K562 (cell line): ENCODE measurements at regions not wholly inside any gene's neighbourhood (a gene's known extent, or its start where the extent isn't known, plus 50 kb on each side); places are given as distances from the start of the nearest gene placed in this dataset.

Source experiments
- ATAC-seq: fragments of 200-7000 bp; cut with Tn5 transposase; 3 replicates; pipeline ENCODE4 v1.9.1; 2020; ENCODE audit warnings: moderate library complexity
- BruUV-seq: library from RNA; stranded (reverse); fragments of 400-500 nt; replicated peaks from 2 replicates; lab custom pipeline; 2021; lab: Mats Ljungman, UMichigan
- CTCF ChIA-PET: fragments of 300-600 bp; formaldehyde crosslinking; extraction: SDS; loops from one replicate; lab custom pipeline; 2021; ENCODE audit warnings: low intra/inter-chr PET ratio; lab: Yijun Ruan, JAX
- POLR2A ChIA-PET: fragments of 300-600, 350-650 bp; sonication (Branson Sonifier 250); formaldehyde crosslinking; extraction: SDS; loops from one replicate; lab custom pipeline; 2021; ENCODE audit warnings: antibody characterized with exemption, inconsistent platforms; lab: Yijun Ruan, JAX
- DNase-seq, 4 experiments: peaks; one replicate each; pipeline versions ENCODE4 v3.0.0 to v3.0.0-alpha.2; 2011 to 2018; ENCODE audit warnings: low spot score in 3 of 4, mixed read lengths in 3 of 4; ENCODE audit errors: extremely low read depth in 1 of 4
- FAIRE-seq: peaks from 2 replicates; lab custom pipeline; 2011; peaks lifted over from hg19 to GRCh38; lab: Jason Lieb, UNC
- H2AFZ ChIP-seq: 2 replicates; pipeline ENCODE4 v1.6.0; 2011; ENCODE audit warnings: low read depth, low read length, control low read depth, inconsistent platforms
- H3K27ac ChIP-seq: fragments of 200-600 bp; 3 replicates; pipeline ENCODE4 v1.8.0; 2011; ENCODE audit warnings: low read depth, mild to moderate bottlenecking, control low read depth, inconsistent platforms, low read length, moderate library complexity, mixed read lengths; ENCODE audit errors: extremely low read depth
- H3K27me3 ChIP-seq, 2 experiments: fragments of 300-600 bp in 1 of 2; 2 replicates in 1 of 2; 3 replicates in 1 of 2; pipeline versions ENCODE4 v1.6.0 to v1.8.0; 2011; ENCODE audit warnings: inconsistent platforms in 2 of 2, low read length in 2 of 2, mild to moderate bottlenecking in 1 of 2, mixed read lengths in 1 of 2, moderate library complexity in 1 of 2; ENCODE audit not compliant: control insufficient read depth in 2 of 2, insufficient read depth in 2 of 2
- H3K36me3 ChIP-seq: fragments of 300-600 bp; 3 replicates; pipeline ENCODE4 v1.8.0; 2011; ENCODE audit warnings: mild to moderate bottlenecking, low read length, inconsistent platforms; ENCODE audit not compliant: control insufficient read depth, insufficient read depth
- H3K4me1 ChIP-seq, 2 experiments: fragments of 200-600 bp in 1 of 2; replicated peaks in 1 of 2; 2 replicates in 1 of 2; 3 replicates in 1 of 2; pipeline versions ENCODE4 v1.5.1 to v1.8.0; 2011; ENCODE audit warnings: inconsistent platforms in 2 of 2, low read length in 2 of 2, mild to moderate bottlenecking in 1 of 2, mixed read lengths in 1 of 2, moderate library complexity in 1 of 2; ENCODE audit not compliant: control insufficient read depth in 2 of 2, insufficient read depth in 2 of 2
- H3K4me2 ChIP-seq: 2 replicates; pipeline ENCODE4 v1.6.1; 2011; ENCODE audit warnings: low read length, control low read depth, inconsistent platforms, mixed read lengths; ENCODE audit not compliant: insufficient read depth
- H3K4me3 ChIP-seq: fragments of 200-600 bp; sonication (generic), shearing (Covaris generic); 2 replicates; pipeline ENCODE4 v1.5.1; 2016; ENCODE audit warnings: control low read depth, inconsistent platforms
- H3K79me2 ChIP-seq: fragments of 200-600 bp; 3 replicates; pipeline ENCODE4 v1.8.0; 2011; ENCODE audit warnings: low read length, inconsistent platforms; ENCODE audit not compliant: control insufficient read depth, insufficient read depth
- H3K9ac ChIP-seq, 2 experiments: 2 replicates each; pipeline versions ENCODE4 v1.6.0 to v1.6.1; 2011; ENCODE audit warnings: low read depth in 2 of 2, low read length in 2 of 2, control low read depth in 1 of 2, inconsistent platforms in 1 of 2, mild to moderate bottlenecking in 1 of 2, mixed read lengths in 1 of 2; ENCODE audit not compliant: insufficient read depth in 1 of 2
- H3K9me1 ChIP-seq: one replicate; pipeline ENCODE4 v1.6.0; 2011; ENCODE audit warnings: inconsistent platforms, mild to moderate bottlenecking, low read length, moderate library complexity; ENCODE audit not compliant: control insufficient read depth, insufficient read depth
- H3K9me3 ChIP-seq: replicated peaks from 2 replicates; pipeline ENCODE4 v1.5.1; 2011; ENCODE audit warnings: low read depth, low read length, inconsistent platforms; ENCODE audit not compliant: control insufficient read depth, insufficient read depth
- H4K20me1 ChIP-seq: replicated peaks from 2 replicates; pipeline ENCODE4 v1.6.1; 2011; ENCODE audit warnings: low read length, inconsistent platforms, mixed read lengths; ENCODE audit not compliant: control insufficient read depth, insufficient read depth
- BHLHE40 ChIP-seq: IDR thresholded peaks from 2 replicates; pipeline ENCODE4 v1.6.1; 2011; ENCODE audit warnings: low read length, improper control_type of control experiment
- FOS ChIP-seq: IDR thresholded peaks from 3 replicates; pipeline ENCODE4 v1.6.1; 2011; ENCODE audit not compliant: insufficient read length; ENCODE audit errors: extremely low read depth
- MAZ ChIP-seq, 2 experiments: fragments of 450-650 bp in 1 of 2; sonication (generic) in 1 of 2; formaldehyde crosslinking; IDR thresholded peaks in 1 of 2; conservative IDR thresholded peaks in 1 of 2; 2 replicates each; pipeline versions ENCODE4 v1.4.0 to v1.5.0; 2020; ENCODE audit warnings: mild to moderate bottlenecking in 1 of 2, missing genetic modification reagents in 1 of 2
- PHTF2 ChIP-seq: fragments of 250-450 bp; sonication (Bioruptor Pico); IDR thresholded peaks from 2 replicates; pipeline ENCODE4 v1.5.0; 2021; ENCODE audit warnings: mild to moderate bottlenecking
- POLR2H ChIP-seq: IDR thresholded peaks from 2 replicates; pipeline ENCODE4 v1.6.1; 2016; ENCODE audit warnings: missing genetic modification characterization, low read depth, mild to moderate bottlenecking, control low read depth, missing compliant biosample characterization, moderate library complexity
- PTRF ChIP-seq: fragments of 450-650 bp; IDR thresholded peaks from 2 replicates; pipeline ENCODE4 v1.6.1; 2016; ENCODE audit warnings: mild to moderate bottlenecking, missing genetic modification characterization, missing compliant biosample characterization
- RCOR1 ChIP-seq, 2 experiments: IDR thresholded peaks; 2 replicates each; pipeline ENCODE4 v1.6.1; 2012; ENCODE audit warnings: low read depth in 2 of 2, low read length in 2 of 2, borderline replicate concordance in 1 of 2, improper control_type of control experiment in 1 of 2
- SAP30 ChIP-seq: fragments of 200-600 bp; sonication (generic); IDR thresholded peaks from 2 replicates; pipeline ENCODE4 v1.6.1; 2012; ENCODE audit warnings: borderline replicate concordance, low read depth, mild to moderate bottlenecking, moderate library complexity, low read length, control low read depth, inconsistent platforms; ENCODE audit not compliant: insufficient read depth, poor library complexity, severe bottlenecking
- SIRT6 ChIP-seq: IDR thresholded peaks from one replicate; pipeline ENCODE4 v1.6.1; 2012; ENCODE audit warnings: low read depth, mild to moderate bottlenecking, control low read depth, inconsistent platforms, low read length, moderate library complexity
- TARDBP ChIP-seq: fragments of 450-650 bp; IDR thresholded peaks from 2 replicates; pipeline ENCODE4 v1.6.1; 2016
- TBL1XR1 ChIP-seq, 2 experiments: IDR thresholded peaks; 2 replicates each; pipeline ENCODE4 v1.6.1; 2012; ENCODE audit warnings: improper control_type of control experiment in 2 of 2, low read length in 2 of 2, mild to moderate bottlenecking in 1 of 2
- WGBS: fragments of 100-300 bp; shearing (Covaris generic); methylation state at CpG from one replicate; pipeline ENCODE4 v1.1.6; 2016; ENCODE audit warnings: low coverage, mixed read lengths; ENCODE audit not compliant: insufficient coverage; ENCODE audit errors: missing lambda C conversion rate; 5-methylcytosine and 5-hydroxymethylcytosine counted together
- in situ Hi-C: fragments of 300-500 bp; cut with MboI; formaldehyde crosslinking; loops from 4 replicates; pipeline ENCODE4 v1.15.0; 2018; ENCODE audit warnings: inconsistent platforms, mixed read lengths
- intact Hi-C: fragments of 100-400 bp; cut with micrococcal nuclease; formaldehyde crosslinking; loops from 2 replicates; pipeline ENCODE4 v1.14.2; 2022

GRCh38 chr7:45343746-45344145, 186.2 kb downstream of the RAMP3 start:
- POLR2A ChIA-PET, result no interaction called here
- no peak overlapping the region for H3K27ac ChIP-seq
- in situ Hi-C loops (no loop called here), intact Hi-C loops (no loop called here)
- no peak for FAIRE-seq
- no peak for DNase-seq
- H3K4me1 ChIP-seq, result no peaks in the 10 kb centered on the region; a peak in 1 of 5 replicates
- H3K4me3 ChIP-seq, result no peak overlapping the region
- no peak overlapping the region for H3K4me2 ChIP-seq
- no peaks in the 10 kb centered on the region for H3K79me2 ChIP-seq
- H2AFZ ChIP-seq, result no peak overlapping the region
- no peaks in the 10 kb centered on the region for H3K36me3 ChIP-seq
- no peak overlapping the region for H3K9ac ChIP-seq
- ATAC-seq, result no peak
- 2% methylated on average over 6 of the region's 6 CpGs for WGBS
- H3K27me3 ChIP-seq, result 0 out of 5 replicates have a peak, but pooled peaks cover 0 to 7% of the 10 kb centered on the region in 2 experiments
- no TSS peak for BruUV-seq
- no peaks in the 10 kb centered on the region for H3K9me3 ChIP-seq
- CTCF ChIA-PET, result no interaction called here
- H4K20me1 ChIP-seq, result no peaks in the 10 kb centered on the region
- TF ChIP-seq TBL1XR1 (IDR thresholded peaks at IDR 0.05; ENCODE audit: low read length in 2 of 2) (no peak), PHTF2 (CRISPR knock-in tag) (no peak), FOS (no peak), PTRF (no peak), RCOR1 (IDR thresholded peaks at IDR 0.05; ENCODE audit: borderline replicate concordance in 1 of 2, low read depth in 2 of 2, low read length in 2 of 2) (no peak), SIRT6 (no peak), MAZ (CRISPR knock-in tag; conservative IDR thresholded peaks at IDR 0.05 in 1 of 2, IDR thresholded peaks at IDR 0.05 in 1 of 2) (no peak), SAP30 (no peak), BHLHE40 (no peak), TARDBP (no peak), POLR2H (tag) (no peak)
- H3K9me1 ChIP-seq, result no peaks in the 10 kb centered on the region
